GM19239 (cell line): ENCODE measurements at regions not wholly inside any gene's neighbourhood (a gene's known extent, or its start where the extent isn't known, plus 50 kb on each side); places are given as distances from the start of the nearest gene placed in this dataset.

Source experiments
- DNase-seq: peaks from one replicate; pipeline ENCODE4 v3.0.0; 2011; ENCODE audit warnings: low spot score; ENCODE audit not compliant: insufficient read length
- FAIRE-seq: peaks from 2 replicates; lab custom pipeline; 2011; peaks lifted over from hg19 to GRCh38; lab: Jason Lieb, UNC

- DNase-seq (no peak), FAIRE-seq (no peak)
Observed at GRCh38 chr2:66382091-66382490, 52.8 kb upstream of the MEIS1 start.

- no peak for FAIRE-seq
- no peak for DNase-seq
Observed at GRCh38 chr2:66379473-66379872, 55.5 kb upstream of the MEIS1 start.

- FAIRE-seq (no peak), DNase-seq (no peak)
Observed at GRCh38 chr2:66377832-66378231, 57.1 kb upstream of the MEIS1 start.

GRCh38 chr2:66370824-66371223, 64.1 kb upstream of the MEIS1 start:
- DNase-seq (no peak), FAIRE-seq (no peak)

GRCh38 chr2:66366619-66367018, 68.3 kb upstream of the MEIS1 start:
- FAIRE-seq: no peak
- DNase-seq: no peak

- DNase-seq (no peak), FAIRE-seq (no peak)
Observed at GRCh38 chr2:66364495-66365333, 70.2 kb upstream of the MEIS1 start.

GRCh38 chr2:66362701-66363100, 72.2 kb upstream of the MEIS1 start:
- DNase-seq: no peak

GRCh38 chr2:66346231-66346664, 88.7 kb upstream of the MEIS1 start:
- FAIRE-seq: no peak
- no peak for DNase-seq

More at GRCh38 chr2:66362701-66363100, 72.2 kb upstream of the MEIS1 start:
- no peak for FAIRE-seq

GRCh38 chr2:66344087-66344663, 90.8 kb upstream of the MEIS1 start:
- FAIRE-seq (no peak), DNase-seq (no peak)

GRCh38 chr2:66343259-66343658, 91.7 kb upstream of the MEIS1 start:
- FAIRE-seq (no peak), DNase-seq (no peak)

GRCh38 chr2:66340521-66340920, 94.4 kb upstream of the MEIS1 start:
- FAIRE-seq: no peak
- no peak for DNase-seq

GRCh38 chr2:66334237-66335029, 100.5 kb upstream of the MEIS1 start:
- FAIRE-seq: no peak

GRCh38 chr2:66331176-66331575, 103.7 kb upstream of the MEIS1 start:
- DNase-seq: no peak
- no peak for FAIRE-seq

More at GRCh38 chr2:66334237-66335029, 100.5 kb upstream of the MEIS1 start:
- DNase-seq: no peak

GRCh38 chr2:66329081-66329605, 105.8 kb upstream of the MEIS1 start:
- DNase-seq: no peak

GRCh38 chr2:66327066-66327740, 107.7 kb upstream of the MEIS1 start:
- FAIRE-seq (no peak), DNase-seq (no peak)

More at GRCh38 chr2:66329081-66329605, 105.8 kb upstream of the MEIS1 start:
- FAIRE-seq: no peak

GRCh38 chr2:66324909-66325528, 109.9 kb upstream of the MEIS1 start:
- FAIRE-seq (no peak), DNase-seq (no peak)

GRCh38 chr2:66324356-66324755, 110.6 kb upstream of the MEIS1 start:
- FAIRE-seq (no peak), DNase-seq (no peak)

GRCh38 chr2:66323406-66323805, 111.5 kb upstream of the MEIS1 start:
- DNase-seq (no peak), FAIRE-seq (no peak)

- FAIRE-seq: no peak
- no peak for DNase-seq
Observed at GRCh38 chr2:66322506-66323260, 112.2 kb upstream of the MEIS1 start.
